Vagina (tissue), 2 donors: ENCODE measurements at regions not wholly inside any gene's neighbourhood (a gene's known extent, or its start where the extent isn't known, plus 50 kb on each side); places are given as distances from the start of the nearest gene placed in this dataset.

Experiments
- DNase-seq, 2 donors: peaks; one replicate each; pipeline ENCODE4 v3.0.0-alpha.2; 2017; ENCODE audit errors: extremely low spot score in 2 of 2
- H3K27ac ChIP-seq: fragments of 200-600 bp; sonication (generic); one replicate; pipeline ENCODE4 v1.5.1; 2019
- H3K27me3 ChIP-seq: fragments of 200-600 bp; sonication (generic); one replicate; pipeline ENCODE4 v1.5.1; 2019
- H3K36me3 ChIP-seq, 2 donors: fragments of 200-600 bp; sonication (generic); one replicate each; pipeline ENCODE4 v1.5.1; 2017 to 2019
- H3K4me1 ChIP-seq: fragments of 200-600 bp; sonication (generic); one replicate; pipeline ENCODE4 v1.5.1; 2019
- H3K4me3 ChIP-seq, 2 donors: fragments of 200-600 bp; sonication (generic); 1 replicate in 1 of 2; 2 replicates in 1 of 2; pipeline ENCODE4 v1.5.1; 2016 to 2019
- H3K9me3 ChIP-seq: fragments of 200-600 bp; sonication (generic); one replicate; pipeline ENCODE4 v1.5.1; 2019
- POLR2A ChIP-seq, 2 donors: fragments of 450-650 bp; IDR thresholded peaks; one replicate each; pipeline ENCODE4 v1.6.1; 2017; ENCODE audit warnings: antibody characterized with exemption in 2 of 2, mild to moderate bottlenecking in 2 of 2, moderate library complexity in 2 of 2
- POLR2AphosphoS5 ChIP-seq, 2 donors: sonication (generic); formaldehyde crosslinking; IDR thresholded peaks; one replicate each; pipeline ENCODE4 v1.9.0; 2017; ENCODE audit warnings: antibody characterized with exemption in 2 of 2, mild to moderate bottlenecking in 2 of 2, low read depth in 1 of 2; ENCODE audit not compliant: insufficient read depth in 1 of 2
- intact Hi-C: fragments of 100-400 bp; cut with DNase I; formaldehyde crosslinking; loops from one replicate; pipeline ENCODE4 v1.15.1; 2023
- TF ChIP-seq, protein P1 (sequence below), 3 experiments: fragments of 450-650 bp in 2 of 3; fragments of 200-600 bp in 1 of 3; sonication (generic) in 1 of 3; IDR thresholded peaks; one replicate each; pipeline ENCODE4 v1.5.1; 2017 to 2019; ENCODE audit warnings: antibody characterized with exemption in 3 of 3, mild to moderate bottlenecking in 2 of 3, moderate library complexity in 2 of 3

DNA sequence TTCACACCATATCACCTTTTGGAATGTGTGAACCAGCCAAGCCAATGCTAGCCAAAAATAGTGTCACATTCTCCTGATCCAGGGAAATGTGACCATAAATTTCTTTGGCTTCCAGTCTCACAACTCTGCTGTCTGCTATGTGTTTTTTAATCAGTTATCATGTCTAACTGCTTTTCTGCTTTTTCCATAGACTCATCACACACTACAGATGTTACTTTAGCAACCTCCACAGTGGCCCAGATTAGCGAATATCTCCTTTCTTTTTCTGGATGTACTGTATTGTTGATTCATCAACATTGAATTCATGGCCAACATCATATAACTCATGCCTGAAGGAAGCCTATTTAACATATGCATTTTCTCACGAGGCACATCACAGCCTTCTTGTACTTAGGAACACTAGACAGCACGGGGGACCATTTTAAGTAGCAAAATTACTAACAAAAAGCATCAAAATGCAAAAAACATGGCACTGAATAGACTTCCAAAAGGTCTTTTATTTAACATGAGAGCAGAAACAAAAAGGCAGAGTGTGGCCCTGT is 73.1 kb upstream of the POU2AF2 start:
- TF ChIP-seq POLR2A (IDR thresholded peaks at IDR 0.05): no peak
- Histone ChIP-seq H3K4me3 (no peak overlapping the region), H3K27ac (no peak overlapping the region), H3K27me3 (no peaks in the 10 kb centered on the region), H3K4me1 (no peaks in the 10 kb centered on the region), H3K36me3 (no peaks in the 10 kb centered on the region), H3K9me3 (no peaks in the 10 kb centered on the region)
- intact Hi-C loops: no loop called here
- DNase-seq: no peak

DNA sequence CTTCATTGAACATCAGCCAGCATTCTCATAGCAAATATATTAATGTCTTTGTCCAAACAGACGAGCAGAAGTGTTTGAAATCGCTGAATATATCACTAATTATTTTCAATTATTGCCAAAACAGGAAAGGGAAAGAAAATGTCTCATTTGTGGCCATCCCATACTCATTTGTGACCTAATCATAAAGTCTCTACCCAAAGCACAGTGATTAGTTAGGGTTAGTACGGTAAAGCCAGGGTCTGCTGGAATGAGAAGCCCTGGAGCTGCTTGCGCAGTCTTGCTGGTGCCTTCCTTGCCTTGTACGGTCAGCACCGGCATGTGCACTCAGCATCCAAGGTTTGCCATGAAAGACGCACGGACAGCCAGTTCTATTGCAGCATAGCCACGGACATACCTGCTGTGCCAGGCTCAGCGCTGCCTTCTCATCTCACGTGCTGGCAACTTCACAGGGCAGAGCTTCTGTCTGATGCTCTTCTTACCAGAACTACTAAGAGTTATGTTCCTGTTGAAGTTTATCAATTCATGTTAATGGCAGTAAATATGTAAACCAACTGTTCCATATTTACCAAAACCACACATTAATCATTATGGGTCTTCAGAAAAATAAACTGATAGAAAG is 74.7 kb upstream of the POU2AF2 start:
- H3K9me3 ChIP-seq: no peaks in the 10 kb centered on the region
- H3K36me3 ChIP-seq: no peaks in the 10 kb centered on the region
- H3K4me1 ChIP-seq: no peaks in the 10 kb centered on the region
- TF ChIP-seq, protein P1, sequence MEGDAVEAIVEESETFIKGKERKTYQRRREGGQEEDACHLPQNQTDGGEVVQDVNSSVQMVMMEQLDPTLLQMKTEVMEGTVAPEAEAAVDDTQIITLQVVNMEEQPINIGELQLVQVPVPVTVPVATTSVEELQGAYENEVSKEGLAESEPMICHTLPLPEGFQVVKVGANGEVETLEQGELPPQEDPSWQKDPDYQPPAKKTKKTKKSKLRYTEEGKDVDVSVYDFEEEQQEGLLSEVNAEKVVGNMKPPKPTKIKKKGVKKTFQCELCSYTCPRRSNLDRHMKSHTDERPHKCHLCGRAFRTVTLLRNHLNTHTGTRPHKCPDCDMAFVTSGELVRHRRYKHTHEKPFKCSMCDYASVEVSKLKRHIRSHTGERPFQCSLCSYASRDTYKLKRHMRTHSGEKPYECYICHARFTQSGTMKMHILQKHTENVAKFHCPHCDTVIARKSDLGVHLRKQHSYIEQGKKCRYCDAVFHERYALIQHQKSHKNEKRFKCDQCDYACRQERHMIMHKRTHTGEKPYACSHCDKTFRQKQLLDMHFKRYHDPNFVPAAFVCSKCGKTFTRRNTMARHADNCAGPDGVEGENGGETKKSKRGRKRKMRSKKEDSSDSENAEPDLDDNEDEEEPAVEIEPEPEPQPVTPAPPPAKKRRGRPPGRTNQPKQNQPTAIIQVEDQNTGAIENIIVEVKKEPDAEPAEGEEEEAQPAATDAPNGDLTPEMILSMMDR (IDR thresholded peaks at IDR 0.05): no peak
- TF ChIP-seq POLR2AphosphoS5 (IDR thresholded peaks at IDR 0.05; ENCODE audit: insufficient read depth in 1 of 2, low read depth in 1 of 2): no peak
- TF ChIP-seq POLR2A (IDR thresholded peaks at IDR 0.05): no peak
- no peaks in the 10 kb centered on the region for H3K27me3 ChIP-seq
- intact Hi-C loops: no loop called here
- H3K4me3 ChIP-seq: no peak overlapping the region
- no peak overlapping the region for H3K27ac ChIP-seq
- no peak for DNase-seq

DNA sequence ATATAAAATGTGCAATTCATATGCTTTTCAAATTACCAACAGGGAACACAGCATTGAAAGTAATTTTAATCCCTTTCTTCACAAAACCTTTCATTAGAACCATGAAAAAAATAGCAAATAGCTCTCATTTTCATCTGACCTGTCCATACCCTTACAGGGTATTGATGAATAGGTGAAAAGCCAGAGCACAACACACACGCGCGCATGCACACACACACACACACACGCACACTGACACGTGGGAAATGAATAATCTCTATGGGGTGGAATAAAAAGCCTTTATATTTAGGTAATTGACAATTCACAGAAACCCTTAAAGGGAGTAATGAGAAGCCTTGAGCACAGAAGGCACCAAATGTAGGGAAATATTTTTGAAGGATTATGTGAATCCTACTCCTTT is 76.2 kb upstream of the POU2AF2 start:
- intact Hi-C loops: no loop called here

DNA sequence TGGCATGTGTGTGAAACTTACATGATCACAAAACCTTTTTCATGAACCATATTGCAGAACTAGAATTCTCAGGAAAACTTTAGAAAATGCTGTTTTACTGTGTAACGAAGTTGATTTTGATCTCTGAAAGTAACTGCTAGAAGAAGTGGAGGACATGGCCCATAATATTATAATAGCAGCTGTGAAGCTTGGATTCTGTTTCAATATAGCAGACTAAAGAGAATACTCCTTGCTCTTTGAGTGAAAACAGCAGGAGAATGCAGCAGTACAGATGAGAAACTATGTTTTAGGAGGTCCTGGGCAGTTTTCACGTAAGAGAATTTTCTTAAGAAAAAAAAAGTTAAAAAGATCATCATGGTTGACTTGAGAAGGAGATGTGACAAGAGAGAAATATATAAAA is 76.7 kb upstream of the POU2AF2 start:
- intact Hi-C loops: no loop called here
- H3K9me3 ChIP-seq: no peaks in the 10 kb centered on the region
- H3K4me1 ChIP-seq: no peaks in the 10 kb centered on the region
- no peaks in the 10 kb centered on the region for H3K36me3 ChIP-seq
- H3K4me3 ChIP-seq: no peak overlapping the region
- DNase-seq: no peak
- TF ChIP-seq POLR2A (IDR thresholded peaks at IDR 0.05) (no peak), POLR2AphosphoS5 (IDR thresholded peaks at IDR 0.05; ENCODE audit: insufficient read depth in 1 of 2, low read depth in 1 of 2) (no peak)
- TF ChIP-seq, protein P1 (IDR thresholded peaks at IDR 0.05): no peak
- H3K27me3 ChIP-seq: no peaks in the 10 kb centered on the region
- no peak overlapping the region for H3K27ac ChIP-seq

More for the DNA sequence above, 76.2 kb upstream of the POU2AF2 start:
- Histone ChIP-seq H3K4me3 (no peak overlapping the region), H3K9me3 (no peaks in the 10 kb centered on the region), H3K36me3 (no peaks in the 10 kb centered on the region), H3K27ac (no peak overlapping the region), H3K4me1 (no peaks in the 10 kb centered on the region), H3K27me3 (no peaks in the 10 kb centered on the region)
- TF ChIP-seq, protein P1 (IDR thresholded peaks at IDR 0.05): no peak
- TF ChIP-seq POLR2A (IDR thresholded peaks at IDR 0.05) (no peak), POLR2AphosphoS5 (IDR thresholded peaks at IDR 0.05; ENCODE audit: insufficient read depth in 1 of 2, low read depth in 1 of 2) (no peak)
- no peak for DNase-seq

DNA sequence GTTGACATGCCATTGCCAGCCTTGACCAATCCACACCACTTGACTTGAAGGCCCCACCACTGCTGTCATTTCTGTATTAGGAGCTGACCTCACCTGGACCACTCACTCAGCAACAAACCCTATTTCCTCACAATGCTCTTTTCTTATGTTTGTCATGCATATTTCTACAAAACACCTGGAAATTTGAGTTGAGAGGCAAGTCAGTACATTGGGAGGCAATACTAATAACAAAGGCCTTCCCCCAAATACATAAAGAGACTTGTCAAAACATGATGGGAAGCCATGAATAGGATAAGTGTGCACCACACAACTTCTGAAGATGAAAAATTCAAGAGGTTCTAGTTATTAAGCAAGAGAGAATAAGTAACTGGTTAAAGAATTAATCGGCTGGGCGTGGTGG is 77.9 kb upstream of the POU2AF2 start:
- no peaks in the 10 kb centered on the region for H3K36me3 ChIP-seq
- H3K9me3 ChIP-seq: no peaks in the 10 kb centered on the region
- H3K27ac ChIP-seq: no peak overlapping the region
- intact Hi-C loops: no loop called here
- DNase-seq: no peak
- H3K4me3 ChIP-seq: no peak overlapping the region
- no peaks in the 10 kb centered on the region for H3K27me3 ChIP-seq
- TF ChIP-seq POLR2A (IDR thresholded peaks at IDR 0.05) (no peak), POLR2AphosphoS5 (IDR thresholded peaks at IDR 0.05; ENCODE audit: insufficient read depth in 1 of 2, low read depth in 1 of 2) (no peak)
- TF ChIP-seq, protein P1 (IDR thresholded peaks at IDR 0.05): no peak
- no peaks in the 10 kb centered on the region for H3K4me1 ChIP-seq
